IPS DF 6.9 (cell line): ENCODE measurements at regions not wholly inside any gene's neighbourhood (a gene's known extent, or its start where the extent isn't known, plus 50 kb on each side); places are given as distances from the start of the nearest gene placed in this dataset.

ENCODE experiments used
- DNase-seq: peaks from one replicate; pipeline ENCODE4 v3.0.0-alpha.2; 2013; ENCODE audit warnings: low read depth, low spot score
- H3K27ac ChIP-seq: one replicate; pipeline ENCODE4 v1.5.1; 2013; ENCODE audit warnings: low read length, control low read depth
- H3K27me3 ChIP-seq: 2 replicates; pipeline ENCODE4 v1.6.1; 2013; ENCODE audit warnings: mild to moderate bottlenecking, low read length; ENCODE audit not compliant: control insufficient read depth, insufficient read depth
- H3K36me3 ChIP-seq: 2 replicates; pipeline ENCODE4 v1.6.1; 2013; ENCODE audit warnings: low read length; ENCODE audit not compliant: control insufficient read depth, insufficient read depth
- H3K4me1 ChIP-seq: 2 replicates; pipeline ENCODE4 v1.6.1; 2013; ENCODE audit warnings: low read length; ENCODE audit not compliant: control insufficient read depth, insufficient read depth
- H3K4me3 ChIP-seq: 2 replicates; pipeline ENCODE4 v1.5.1; 2013; ENCODE audit warnings: mild to moderate bottlenecking, low read length
- H3K9me3 ChIP-seq: 2 replicates; pipeline ENCODE4 v1.6.1; 2013; ENCODE audit warnings: low read length, inconsistent platforms; ENCODE audit not compliant: control insufficient read depth, insufficient read depth
- WGBS: extraction: QIAGEN DNeasy Blood & Tissue Kit; methylation state at CpG from one replicate; pipeline ENCODE4 v1.1.7; 2013; ENCODE audit warnings: mixed read lengths, missing lambda C conversion rate; ENCODE audit not compliant: insufficient read length, insufficient coverage; 5-methylcytosine and 5-hydroxymethylcytosine counted together

DNA sequence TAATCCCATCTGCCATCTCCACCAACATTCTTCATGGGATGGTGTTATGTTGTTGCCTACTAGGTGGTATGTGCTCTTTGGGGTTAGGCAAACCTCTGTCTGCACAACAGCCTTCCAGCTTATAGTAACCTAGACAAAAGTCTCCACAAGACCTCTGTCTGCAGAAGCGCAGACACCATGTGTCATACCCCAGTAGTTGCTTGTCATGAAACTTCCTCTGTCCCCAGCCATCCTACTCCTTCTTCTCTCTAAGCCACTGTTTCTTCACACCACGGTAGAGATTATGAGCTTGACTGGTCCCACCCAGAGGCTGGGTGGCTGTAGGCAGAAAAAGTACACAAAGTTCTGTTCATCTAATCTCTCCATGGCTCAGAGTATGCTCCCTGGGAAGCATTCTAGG lies 100.3 kb downstream of the MAF start:
- no peak overlapping the region for H3K4me3 ChIP-seq
- no peak for DNase-seq
- WGBS, result no CpG with 5 or more reads among the region's 2 CpGs
- H3K4me1 ChIP-seq, result no peaks in the 10 kb centered on the region
- no peaks in the 10 kb centered on the region for H3K9me3 ChIP-seq
- H3K36me3 ChIP-seq, result no peaks in the 10 kb centered on the region
- no peak overlapping the region for H3K27ac ChIP-seq
- no peaks in the 10 kb centered on the region for H3K27me3 ChIP-seq

DNA sequence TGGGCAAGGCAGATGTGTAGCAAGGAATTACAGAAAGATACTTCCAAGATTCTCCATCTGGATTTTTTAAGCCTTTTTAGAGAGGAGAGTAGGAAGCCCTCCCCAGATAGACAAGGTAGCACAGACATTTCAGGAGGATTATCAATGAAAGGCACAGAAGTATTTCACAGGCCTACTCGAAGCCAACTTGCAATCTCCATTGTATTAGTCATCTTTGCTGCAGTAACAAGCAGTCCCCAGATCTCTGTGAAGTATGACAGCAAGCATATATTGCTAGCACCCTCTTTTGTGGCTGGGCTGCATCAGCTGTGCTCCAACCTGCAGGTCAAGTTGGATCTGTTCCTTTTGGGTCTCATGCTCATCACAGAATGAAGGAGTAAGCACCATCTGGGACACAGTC lies 101.6 kb downstream of the MAF start:
- Histone ChIP-seq H3K36me3 (no peaks in the 10 kb centered on the region), H3K9me3 (no peaks in the 10 kb centered on the region), H3K27me3 (no peaks in the 10 kb centered on the region), H3K27ac (no peak overlapping the region), H3K4me1 (no peaks in the 10 kb centered on the region), H3K4me3 (no peak overlapping the region)
- DNase-seq, result no peak
- no CpG with 5 or more reads among the region's 1 CpG for WGBS

DNA sequence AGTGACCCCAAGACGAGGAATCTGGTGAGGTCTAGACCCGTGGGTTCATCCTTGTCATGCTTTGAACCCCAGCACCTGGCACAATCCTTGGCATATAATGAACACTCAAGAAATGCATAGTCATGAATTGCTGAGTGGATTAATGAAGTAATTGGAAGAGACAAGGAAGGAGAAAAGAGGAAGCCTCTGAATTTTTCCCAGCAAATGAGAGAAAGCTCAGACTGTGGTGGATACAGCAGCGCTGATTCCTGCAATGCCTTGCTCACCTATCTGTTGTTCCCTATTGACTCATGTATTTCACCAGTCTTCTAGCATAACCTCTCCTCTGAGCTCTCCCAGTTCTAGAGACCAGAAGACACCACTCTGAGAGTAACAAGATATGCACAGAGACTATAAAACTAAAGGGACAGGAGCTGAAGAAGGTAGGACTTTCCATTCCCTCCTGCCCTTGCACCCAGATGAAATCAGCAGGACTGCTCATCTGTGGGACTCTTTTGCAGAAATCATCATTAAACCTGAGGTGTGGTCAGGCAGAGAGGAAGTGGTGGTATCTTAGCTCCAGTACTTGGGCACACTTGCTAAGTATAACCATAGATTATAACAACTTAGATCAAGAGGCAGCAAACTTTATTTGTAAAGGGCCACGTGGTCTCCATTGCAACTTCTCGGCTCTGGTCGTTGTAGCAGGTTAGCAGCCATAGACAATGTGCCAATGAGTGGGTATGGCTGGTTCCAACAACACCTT lies 102.8 kb downstream of the MAF start:
- no peaks in the 10 kb centered on the region for H3K4me1 ChIP-seq
- no peaks in the 10 kb centered on the region for H3K36me3 ChIP-seq
- no peak for DNase-seq
- WGBS, result no CpG with 5 or more reads among the region's 6 CpGs
- no peak overlapping the region for H3K4me3 ChIP-seq
- no peak overlapping the region for H3K27ac ChIP-seq
- no peaks in the 10 kb centered on the region for H3K27me3 ChIP-seq
- no peaks in the 10 kb centered on the region for H3K9me3 ChIP-seq

DNA sequence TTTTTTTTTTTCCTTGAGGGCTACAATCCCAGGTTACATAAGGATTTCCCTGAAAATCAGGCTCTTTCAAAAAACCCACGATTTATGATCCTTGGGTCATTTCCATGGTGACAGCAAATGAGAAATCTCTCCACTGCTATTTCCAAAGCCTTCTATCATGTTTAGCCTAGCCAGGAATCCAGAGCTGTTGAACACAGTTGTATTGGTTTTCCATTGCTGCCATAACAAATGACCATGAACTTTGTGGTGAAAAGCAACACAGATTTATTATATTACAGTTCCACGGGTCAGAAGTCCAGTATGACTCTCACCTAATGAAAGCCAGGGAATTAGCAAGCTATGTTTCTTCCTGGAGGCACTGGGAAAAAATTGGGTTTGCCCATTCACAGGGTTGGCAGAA lies 106.6 kb downstream of the MAF start:
- no peaks in the 10 kb centered on the region for H3K9me3 ChIP-seq
- H3K4me1 ChIP-seq, result no peaks in the 10 kb centered on the region
- H3K36me3 ChIP-seq, result no peaks in the 10 kb centered on the region
- no peak overlapping the region for H3K27ac ChIP-seq
- no peaks in the 10 kb centered on the region for H3K27me3 ChIP-seq
- no peak for DNase-seq
- H3K4me3 ChIP-seq, result no peak overlapping the region
- no CpG with 5 or more reads among the region's 2 CpGs for WGBS

DNA sequence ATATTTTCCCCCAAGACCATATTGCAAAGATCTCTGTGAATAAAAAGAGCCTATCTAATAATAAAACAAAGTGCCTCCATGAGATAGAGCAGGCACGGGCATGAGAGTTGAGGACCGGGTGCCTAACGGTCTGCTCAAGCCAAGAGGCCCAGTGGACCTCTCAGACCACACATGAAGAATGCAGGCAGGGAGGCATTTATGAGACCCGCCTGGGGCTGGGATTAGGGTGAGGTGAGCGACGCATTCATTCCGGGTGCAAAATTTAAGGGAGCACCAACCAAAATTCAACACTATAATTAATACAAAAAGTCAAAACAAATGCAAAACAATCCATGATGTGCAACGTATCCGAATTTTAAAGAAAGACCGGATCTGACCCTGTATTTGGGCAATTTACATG lies 108.5 kb downstream of the MAF start:
- WGBS, result no CpG with 5 or more reads among the region's 10 CpGs

DNA sequence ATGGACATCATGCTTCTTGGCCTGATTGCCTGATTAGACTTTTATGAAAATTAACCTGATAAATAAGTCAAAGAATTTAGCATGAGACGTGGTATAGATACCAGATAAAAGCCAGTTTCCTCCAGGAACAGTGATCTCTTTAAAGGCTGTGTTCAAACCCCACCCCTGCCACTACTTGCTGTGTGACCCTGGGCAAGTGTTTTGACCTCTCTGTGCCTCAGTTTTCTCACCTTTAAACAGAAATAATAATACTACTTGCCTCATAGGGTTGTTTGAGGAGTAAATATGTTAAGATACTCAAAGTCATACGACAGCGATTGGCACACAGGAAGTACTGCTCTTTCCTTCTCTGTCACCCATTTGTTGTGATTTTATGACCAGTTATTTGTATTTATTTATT lies 115.5 kb downstream of the MAF start:
- WGBS, result no CpG with 5 or more reads among the region's 3 CpGs
- Histone ChIP-seq H3K27ac (no peak overlapping the region), H3K4me3 (no peak overlapping the region), H3K4me1 (no peaks in the 10 kb centered on the region), H3K36me3 (no peaks in the 10 kb centered on the region), H3K9me3 (no peaks in the 10 kb centered on the region), H3K27me3 (no peaks in the 10 kb centered on the region)
- DNase-seq, result no peak

More for the DNA sequence above, 108.5 kb downstream of the MAF start:
- no peak for DNase-seq
- no peaks in the 10 kb centered on the region for H3K4me1 ChIP-seq
- H3K27ac ChIP-seq, result no peak overlapping the region
- H3K4me3 ChIP-seq, result no peak overlapping the region
- no peaks in the 10 kb centered on the region for H3K36me3 ChIP-seq
- H3K27me3 ChIP-seq, result no peaks in the 10 kb centered on the region
- H3K9me3 ChIP-seq, result no peaks in the 10 kb centered on the region

DNA sequence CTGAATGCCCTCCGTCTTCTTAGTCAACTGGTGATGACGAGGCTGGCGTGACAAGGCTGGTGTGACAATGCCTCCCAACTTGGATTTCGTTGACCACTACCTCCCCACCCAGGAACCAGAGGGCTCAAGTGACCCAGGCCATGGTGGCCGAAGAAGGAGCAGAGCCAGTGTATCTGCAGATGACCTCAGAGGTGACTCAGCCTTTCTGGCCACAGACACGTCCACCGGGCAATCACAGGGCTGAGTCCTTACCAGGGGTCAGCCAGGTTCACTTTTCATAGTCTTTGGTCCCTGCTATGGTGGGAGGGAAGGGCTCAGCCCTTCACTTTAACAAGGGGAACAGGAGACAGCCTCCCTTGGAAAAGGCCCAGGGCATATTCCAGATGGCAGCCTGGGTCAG lies 116.3 kb downstream of the MAF start:
- no peak overlapping the region for H3K27ac ChIP-seq
- no peaks in the 10 kb centered on the region for H3K36me3 ChIP-seq
- no peak overlapping the region for H3K4me3 ChIP-seq
- WGBS, result no CpG with 5 or more reads among the region's 7 CpGs
- no peaks in the 10 kb centered on the region for H3K9me3 ChIP-seq
- H3K27me3 ChIP-seq, result no peaks in the 10 kb centered on the region
- DNase-seq, result no peak
- H3K4me1 ChIP-seq, result no peaks in the 10 kb centered on the region

DNA sequence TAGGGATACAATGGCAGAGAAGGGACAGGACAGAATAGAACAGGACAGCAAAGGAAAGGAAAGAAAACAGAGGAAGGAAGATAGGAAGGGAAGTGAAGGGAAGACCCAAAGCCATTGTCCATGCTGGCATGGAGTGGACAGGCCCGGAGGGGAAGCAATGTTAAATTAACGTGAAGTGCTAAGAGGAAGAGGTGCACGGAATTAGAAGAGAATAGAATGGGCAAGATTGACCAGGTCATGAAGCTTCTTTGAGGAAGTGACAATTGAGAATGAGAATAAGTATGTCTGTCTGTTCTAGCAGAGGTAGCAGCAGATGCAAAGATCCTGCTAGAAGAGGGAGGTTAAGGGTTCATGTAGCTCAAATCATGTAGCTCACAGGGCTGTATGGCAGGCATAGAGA lies 117.2 kb downstream of the MAF start:
- no peak for DNase-seq
- Histone ChIP-seq H3K36me3 (no peaks in the 10 kb centered on the region), H3K4me1 (no peaks in the 10 kb centered on the region), H3K27me3 (no peaks in the 10 kb centered on the region), H3K9me3 (no peaks in the 10 kb centered on the region), H3K27ac (no peak overlapping the region), H3K4me3 (no peak overlapping the region)
- no CpG with 5 or more reads among the region's 3 CpGs for WGBS

DNA sequence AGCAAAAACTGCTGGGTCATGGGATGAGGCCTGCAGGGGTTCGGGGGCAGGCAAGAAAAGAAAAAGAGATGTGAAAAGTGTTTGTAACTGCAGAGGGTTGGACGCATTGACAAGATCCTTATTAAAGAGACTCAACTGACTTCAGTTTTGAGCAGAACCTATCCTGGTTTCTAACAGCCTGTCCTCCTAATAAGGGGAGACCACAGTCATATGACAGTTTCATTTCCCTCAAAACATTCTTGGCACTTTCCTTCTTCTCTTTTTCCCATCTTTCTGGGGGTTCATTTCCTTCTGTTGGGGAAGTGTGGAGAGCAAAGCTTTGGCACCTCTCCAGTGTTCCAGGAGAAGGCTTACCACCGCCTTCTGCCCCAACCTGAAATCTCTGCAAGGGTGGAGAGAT lies 118.5 kb downstream of the MAF start:
- H3K9me3 ChIP-seq, result no peaks in the 10 kb centered on the region
- no peak overlapping the region for H3K27ac ChIP-seq
- DNase-seq, result no peak
- no peaks in the 10 kb centered on the region for H3K27me3 ChIP-seq
- no peaks in the 10 kb centered on the region for H3K36me3 ChIP-seq
- WGBS, result no CpG with 5 or more reads among the region's 3 CpGs
- H3K4me1 ChIP-seq, result no peaks in the 10 kb centered on the region
- H3K4me3 ChIP-seq, result no peak overlapping the region

DNA sequence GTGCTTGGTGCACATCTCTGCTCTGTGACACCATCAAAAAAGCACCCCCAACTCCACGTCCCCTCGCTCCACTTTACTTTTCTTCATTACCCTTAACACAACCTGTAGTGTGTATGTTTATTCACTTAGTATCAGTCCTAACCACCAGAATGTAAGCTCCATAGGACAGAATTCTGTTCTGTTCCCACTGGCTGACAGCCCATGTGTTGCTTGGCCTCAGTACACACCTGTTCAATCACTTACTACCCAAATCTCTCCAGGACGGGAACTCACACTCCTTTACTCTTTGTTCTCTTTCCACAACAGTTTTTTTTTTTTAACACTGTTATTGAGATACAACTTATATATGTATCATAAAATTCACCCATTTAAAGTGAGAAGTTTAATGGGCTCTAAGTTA lies 119.6 kb downstream of the MAF start:
- no peaks in the 10 kb centered on the region for H3K9me3 ChIP-seq
- no CpG with 5 or more reads among the region's 3 CpGs for WGBS
- no peaks in the 10 kb centered on the region for H3K36me3 ChIP-seq
- H3K27ac ChIP-seq, result no peak overlapping the region
- no peak overlapping the region for H3K4me3 ChIP-seq
- no peaks in the 10 kb centered on the region for H3K27me3 ChIP-seq
- no peaks in the 10 kb centered on the region for H3K4me1 ChIP-seq
- no peak for DNase-seq

DNA sequence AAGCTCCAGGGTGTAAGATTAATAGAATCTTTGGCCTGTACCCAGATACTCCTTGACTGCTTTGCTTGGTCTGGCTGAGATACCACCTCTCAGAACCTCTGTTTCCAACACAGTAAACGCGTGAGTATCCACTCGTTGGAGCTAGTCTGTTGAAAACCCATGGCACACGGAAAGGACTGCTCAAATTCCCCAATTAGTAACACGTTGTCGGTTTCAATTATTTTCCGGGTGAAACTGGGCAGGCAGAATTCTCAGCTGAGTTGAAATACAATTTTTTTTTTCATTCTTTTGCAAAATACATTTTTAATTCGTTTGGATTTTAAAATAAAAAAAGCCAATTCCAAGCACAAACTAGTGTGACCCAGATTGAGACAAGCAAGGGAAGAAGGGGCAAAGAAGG lies 120.5 kb downstream of the MAF start:
- Histone ChIP-seq H3K27ac (no peak overlapping the region), H3K9me3 (no peaks in the 10 kb centered on the region), H3K36me3 (no peaks in the 10 kb centered on the region), H3K27me3 (no peaks in the 10 kb centered on the region), H3K4me3 (no peak overlapping the region), H3K4me1 (no peaks in the 10 kb centered on the region)
- WGBS, result no CpG with 5 or more reads among the region's 8 CpGs
- DNase-seq, result no peak
